Tibial artery (tissue), 4 donors: ENCODE measurements at regions not wholly inside any gene's neighbourhood (a gene's known extent, or its start where the extent isn't known, plus 50 kb on each side); places are given as distances from the start of the nearest gene placed in this dataset.

Experiments used
- DNase-seq, 2 donors: peaks; one replicate each; pipeline ENCODE4 v3.0.0-alpha.2; 2019
- H3K27ac ChIP-seq, 2 donors: fragments of 200-600 bp; sonication (generic) in 1 of 2; 1 replicate in 1 of 2; 2 replicates in 1 of 2; pipeline ENCODE4 v1.5.1; 2018 to 2019; ENCODE audit warnings: mild to moderate bottlenecking in 1 of 2
- H3K27me3 ChIP-seq, 2 donors: fragments of 200-600 bp; sonication (generic) in 1 of 2; one replicate each; pipeline versions ENCODE4 v1.5.1 to v1.6.0; 2016 to 2019
- H3K36me3 ChIP-seq, 3 donors: fragments of 200-600 bp; sonication (generic) in 2 of 3; one replicate each; pipeline ENCODE4 v1.5.1; 2016 to 2019; ENCODE audit warnings: mild to moderate bottlenecking in 2 of 3
- H3K4me1 ChIP-seq, 4 donors: fragments of 200-600 bp; sonication (generic) in 2 of 4; 1 replicate in 3 of 4; 2 replicates in 1 of 4; pipeline ENCODE4 v1.5.1; 2016 to 2019
- H3K4me3 ChIP-seq, 2 donors: fragments of 200-600 bp; sonication (generic) in 1 of 2; 1 replicate in 1 of 2; 2 replicates in 1 of 2; pipeline ENCODE4 v1.5.1; 2018 to 2019; ENCODE audit warnings: mild to moderate bottlenecking in 2 of 2
- H3K9me3 ChIP-seq, 3 donors: fragments of 200-600 bp; sonication (generic) in 1 of 3; one replicate each; pipeline ENCODE4 v1.5.1; 2016 to 2019
- CTCF ChIP-seq, 2 experiments: fragments of 200-600 bp in 1 of 2; fragments of 450-650 bp in 1 of 2; IDR thresholded peaks; one replicate each; pipeline ENCODE4 v1.5.1; 2017 to 2019; ENCODE audit warnings: antibody characterized with exemption in 2 of 2, mild to moderate bottlenecking in 1 of 2, moderate library complexity in 1 of 2
- intact Hi-C: fragments of 100-400 bp; cut with DNase I; formaldehyde crosslinking; loops from one replicate; pipeline ENCODE4 v1.15.0; 2023; ENCODE audit warnings: low total_unique reads

GRCh38 chr12:69069479-69069878 lies 136.5 kb upstream of the CPM start:
- Histone ChIP-seq H3K27me3 (no peaks in the 10 kb centered on the region), H3K4me1 (no peaks in the 10 kb centered on the region), H3K9me3 (no peaks in the 10 kb centered on the region), H3K27ac (no peak overlapping the region), H3K4me3 (no peak overlapping the region), H3K36me3 (no peaks in the 10 kb centered on the region)
- DNase-seq = no peak
- intact Hi-C loops = loop anchor here (5.0 kb wide), 1 partner anchor 202 kb away; no protein-coding TSS in a partner anchor
- TF ChIP-seq CTCF (IDR thresholded peaks at IDR 0.05) = no peak

DNA sequence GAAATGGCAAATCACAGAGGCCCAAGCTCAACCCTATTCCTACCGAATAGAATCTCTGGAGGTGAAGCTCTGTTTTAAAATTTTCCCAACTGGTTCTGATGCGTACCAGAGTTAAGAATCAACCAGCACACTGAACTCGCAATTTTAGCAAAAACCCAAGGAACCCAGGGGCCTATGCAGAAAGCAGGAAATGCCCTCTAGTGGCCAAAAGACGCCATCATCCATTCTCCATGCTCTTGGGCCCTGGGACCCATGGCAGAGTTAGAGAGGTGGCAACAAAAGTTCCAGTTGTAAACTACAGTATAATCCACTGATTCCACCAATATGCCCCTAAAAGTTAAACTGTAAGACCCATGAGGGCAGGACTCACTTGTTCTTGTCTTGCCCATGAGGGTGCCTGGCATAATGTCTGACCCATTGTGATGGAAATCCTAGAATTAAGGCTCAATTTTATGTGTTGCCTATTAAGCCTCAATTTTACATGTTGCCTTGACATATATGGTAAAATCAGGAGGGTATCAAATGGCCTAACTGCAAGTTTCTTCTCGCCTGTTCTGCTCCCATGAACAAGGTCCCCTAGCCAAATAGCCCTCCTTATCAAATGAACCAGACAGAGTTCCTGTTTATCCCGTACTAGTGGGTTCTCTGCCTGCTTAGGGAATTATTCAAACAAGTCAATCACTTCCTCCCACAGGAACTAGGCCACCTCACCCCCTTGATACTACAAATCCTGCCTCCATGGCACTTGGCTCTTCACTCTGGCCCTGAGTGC lies 137.5 kb upstream of the CPM start:
- Histone ChIP-seq H3K27me3 (no peaks in the 10 kb centered on the region), H3K36me3 (no peaks in the 10 kb centered on the region), H3K27ac (no peak overlapping the region), H3K4me1 (no peaks in the 10 kb centered on the region), H3K9me3 (no peaks in the 10 kb centered on the region), H3K4me3 (no peak overlapping the region)
- peak; percentile 47 to 73 for DNase-seq
- TF ChIP-seq CTCF (IDR thresholded peaks at IDR 0.05) = peak; percentile 62 to 72
- intact Hi-C loops = no loop called here

DNA sequence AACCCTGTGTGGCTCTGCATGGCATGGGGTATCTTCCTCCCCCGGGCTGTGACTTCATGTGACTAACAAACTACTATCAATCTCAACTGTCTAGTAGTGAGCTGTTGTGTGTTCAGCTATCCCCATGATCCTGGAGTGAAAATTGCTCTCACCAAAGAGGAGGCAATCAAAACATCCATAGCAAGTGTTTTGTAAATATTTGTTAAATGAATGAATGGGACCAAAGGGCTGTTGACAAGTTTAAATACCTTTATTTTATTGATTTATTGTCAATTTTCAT lies 138.1 kb upstream of the CPM start:
- Histone ChIP-seq H3K4me3 (no peak overlapping the region), H3K27me3 (no peaks in the 10 kb centered on the region), H3K36me3 (no peaks in the 10 kb centered on the region), H3K9me3 (no peaks in the 10 kb centered on the region), H3K27ac (no peak overlapping the region), H3K4me1 (no peaks in the 10 kb centered on the region)
- no peak for DNase-seq
- intact Hi-C loops = no loop called here
- no peak for TF ChIP-seq CTCF (IDR thresholded peaks at IDR 0.05)

DNA sequence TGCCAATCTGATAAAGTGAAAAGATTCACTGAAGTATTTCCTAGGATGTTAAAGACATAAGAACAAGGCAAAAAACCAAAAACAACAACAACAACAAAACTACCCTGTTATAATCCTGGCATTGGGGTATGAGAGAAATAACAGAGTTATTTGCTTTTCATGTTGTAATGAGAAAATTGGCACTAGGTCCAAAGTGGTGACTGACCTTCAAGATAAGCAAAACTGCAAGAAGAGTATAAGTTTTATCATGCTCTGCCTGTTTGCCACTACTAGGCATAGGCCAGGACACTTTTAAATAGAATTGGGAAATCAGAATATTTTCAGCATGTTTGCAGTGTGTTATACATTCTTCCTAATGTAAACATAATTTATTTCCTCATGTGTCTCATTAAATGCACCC lies 140.1 kb upstream of the CPM start:
- Histone ChIP-seq H3K27me3 (no peaks in the 10 kb centered on the region), H3K4me3 (no peak overlapping the region), H3K36me3 (no peaks in the 10 kb centered on the region), H3K9me3 (no peaks in the 10 kb centered on the region), H3K4me1 (no peaks in the 10 kb centered on the region), H3K27ac (no peak overlapping the region)
- TF ChIP-seq CTCF (IDR thresholded peaks at IDR 0.05) = no peak
- no peak for DNase-seq
- intact Hi-C loops = no loop called here

DNA sequence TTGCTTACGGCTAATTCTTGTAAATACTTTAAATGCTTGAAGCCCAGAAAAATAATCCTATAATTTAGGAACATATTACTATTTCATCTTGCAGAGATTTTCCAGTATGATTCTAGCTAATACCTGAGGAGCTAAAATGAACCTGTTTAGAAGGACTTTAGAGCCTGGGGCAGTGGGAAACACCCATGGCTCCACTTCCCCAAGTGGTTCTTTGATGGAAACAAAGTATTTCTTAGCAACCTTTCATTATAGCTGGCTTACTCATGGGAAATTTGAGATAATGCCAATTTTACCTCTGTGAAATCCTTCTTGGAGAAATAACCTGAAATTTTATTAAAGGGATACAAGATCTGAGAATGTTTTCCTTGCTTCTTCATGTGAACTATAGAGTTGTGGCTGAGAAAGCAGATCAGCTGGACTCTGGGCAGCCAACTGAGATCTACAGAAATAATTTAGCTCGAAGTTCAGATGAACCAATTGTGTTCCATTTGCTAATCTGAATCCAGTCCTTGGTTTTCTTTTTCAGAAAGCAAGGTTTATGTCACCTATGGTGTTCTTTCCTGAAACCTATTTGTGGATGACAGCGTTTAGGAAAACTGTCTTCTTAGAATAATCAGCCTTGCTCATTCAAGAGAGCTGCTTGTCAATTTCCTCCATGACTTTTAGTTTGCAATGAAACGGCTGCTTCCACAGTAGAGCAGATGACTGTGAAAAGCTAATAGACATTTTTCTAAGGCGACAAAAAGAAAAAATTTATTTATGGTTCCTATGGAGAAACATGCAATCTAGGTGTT lies 141.8 kb upstream of the CPM start:
- no peak overlapping the region for H3K4me3 ChIP-seq
- no peak overlapping the region for H3K27ac ChIP-seq
- DNase-seq = no peak
- H3K27me3 ChIP-seq = no peaks in the 10 kb centered on the region
- H3K4me1 ChIP-seq = no peaks in the 10 kb centered on the region
- intact Hi-C loops = no loop called here
- H3K9me3 ChIP-seq = no peaks in the 10 kb centered on the region
- TF ChIP-seq CTCF (IDR thresholded peaks at IDR 0.05) = no peak
- no peaks in the 10 kb centered on the region for H3K36me3 ChIP-seq
